ENCODE measurements at regions not wholly inside any gene's neighbourhood (a gene's known extent, or its start where the extent isn't known, plus 50 kb on each side); places are given as distances from the start of the nearest gene placed in this dataset.

DNA sequence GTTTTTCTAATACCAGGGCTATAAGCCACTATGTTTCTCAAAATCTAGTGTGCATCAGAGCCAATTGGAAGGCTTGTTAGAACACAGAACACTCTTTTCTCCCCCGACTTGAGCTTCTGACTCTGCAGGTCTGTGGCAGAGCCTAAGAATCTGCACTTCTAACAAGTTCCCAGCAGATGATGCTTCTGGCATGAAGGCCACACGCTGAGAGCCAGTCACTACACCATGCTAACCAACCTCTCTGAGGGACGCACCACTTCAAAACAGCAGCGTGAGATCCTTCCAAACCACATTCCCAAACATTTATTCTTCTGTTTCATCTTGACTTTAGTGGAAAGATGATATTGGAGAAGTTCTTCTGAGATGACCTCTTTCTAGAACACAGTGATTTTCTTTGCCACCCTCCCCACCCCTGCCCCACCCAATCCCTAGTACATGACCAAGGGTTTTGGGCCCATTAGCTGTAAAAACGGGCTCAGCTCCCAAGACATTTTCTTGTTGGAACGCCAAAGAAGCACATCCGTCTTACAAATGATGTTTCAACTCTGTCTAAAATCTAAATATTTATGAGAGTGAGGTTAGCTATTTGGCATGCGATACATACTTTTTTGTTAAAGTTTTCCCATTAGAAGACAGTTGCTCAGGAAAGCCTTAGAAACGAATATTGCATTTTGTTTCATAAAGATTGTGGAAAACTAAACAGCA is 391.9 kb downstream of the TMEM182 start:
- peaks cover 4% of the 10 kb centered on the region for H3K27me3 Mint-ChIP-seq (ENCODE audit: insufficient read depth)
- no peaks in the 10 kb centered on the region for H3K9me3 Mint-ChIP-seq
- no peaks in the 10 kb centered on the region for H3K36me3 Mint-ChIP-seq (ENCODE audit: low read depth)
- no peak overlapping the region for H3K27ac Mint-ChIP-seq
- no peak overlapping the region for H3K4me3 Mint-ChIP-seq
- no peak for DNase-seq (ENCODE audit: low spot score)
- H3K4me1 Mint-ChIP-seq (ENCODE audit: low read depth), result no peaks in the 10 kb centered on the region
- intact Hi-C loops (cut with micrococcal nuclease), result no loop called here

DNA sequence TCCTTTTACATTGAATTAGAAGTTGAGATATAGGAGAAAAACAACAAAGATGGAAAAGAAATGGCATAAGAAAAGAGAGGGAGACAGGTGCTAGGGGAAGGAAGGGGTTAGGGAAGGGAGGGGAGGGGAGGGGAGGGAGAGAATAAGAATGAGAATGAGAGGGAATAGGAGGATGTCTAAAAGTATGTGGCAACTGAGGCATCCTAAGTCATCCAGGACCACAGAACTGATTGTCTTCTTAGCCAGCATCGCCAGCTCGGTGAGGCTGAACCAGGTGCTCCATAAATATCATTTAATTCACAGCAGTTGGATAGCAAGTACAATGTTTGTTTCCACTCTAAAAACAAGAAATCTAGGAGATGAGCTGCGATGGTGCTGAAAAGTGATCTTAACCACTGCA is 393.5 kb downstream of the TMEM182 start:
- Mint-ChIP-seq H3K9me3 (no peaks in the 10 kb centered on the region), H3K27ac (no peak overlapping the region), H3K27me3 (ENCODE audit: insufficient read depth) (peaks cover 4% of the 10 kb centered on the region), H3K4me3 (no peak overlapping the region), H3K36me3 (ENCODE audit: low read depth) (no peaks in the 10 kb centered on the region), H3K4me1 (ENCODE audit: low read depth) (no peaks in the 10 kb centered on the region)
- no peak for DNase-seq (ENCODE audit: low spot score)
- intact Hi-C loops (cut with micrococcal nuclease), result no loop called here

DNA sequence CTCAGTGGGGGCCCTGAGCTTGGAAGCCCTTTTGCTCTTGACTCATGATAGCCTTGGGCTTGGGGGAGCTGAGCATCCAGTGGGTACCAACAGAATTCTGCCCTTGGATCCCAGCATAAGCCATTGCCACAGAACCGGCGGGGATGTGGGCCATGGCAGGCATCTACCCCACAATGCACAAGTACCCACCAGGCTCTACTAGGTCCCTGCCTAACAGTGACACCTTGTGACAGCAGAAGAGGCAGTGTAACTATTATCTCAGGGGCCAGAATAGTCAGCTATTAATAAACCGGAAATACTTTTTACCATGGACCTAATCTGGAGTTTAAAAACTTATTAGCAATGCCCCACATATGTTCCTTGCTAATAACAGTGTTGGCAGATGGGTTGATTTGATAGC is 397.2 kb downstream of the TMEM182 start:
- H3K36me3 Mint-ChIP-seq (ENCODE audit: low read depth), result no peaks in the 10 kb centered on the region
- H3K27me3 Mint-ChIP-seq (ENCODE audit: insufficient read depth), result peaks cover 6% of the 10 kb centered on the region
- H3K4me1 Mint-ChIP-seq (ENCODE audit: low read depth), result no peaks in the 10 kb centered on the region
- no peak overlapping the region for H3K27ac Mint-ChIP-seq
- H3K4me3 Mint-ChIP-seq, result no peak overlapping the region
- H3K9me3 Mint-ChIP-seq, result no peaks in the 10 kb centered on the region
- intact Hi-C loops (cut with micrococcal nuclease), result no loop called here
- no peak for DNase-seq (ENCODE audit: low spot score)

DNA sequence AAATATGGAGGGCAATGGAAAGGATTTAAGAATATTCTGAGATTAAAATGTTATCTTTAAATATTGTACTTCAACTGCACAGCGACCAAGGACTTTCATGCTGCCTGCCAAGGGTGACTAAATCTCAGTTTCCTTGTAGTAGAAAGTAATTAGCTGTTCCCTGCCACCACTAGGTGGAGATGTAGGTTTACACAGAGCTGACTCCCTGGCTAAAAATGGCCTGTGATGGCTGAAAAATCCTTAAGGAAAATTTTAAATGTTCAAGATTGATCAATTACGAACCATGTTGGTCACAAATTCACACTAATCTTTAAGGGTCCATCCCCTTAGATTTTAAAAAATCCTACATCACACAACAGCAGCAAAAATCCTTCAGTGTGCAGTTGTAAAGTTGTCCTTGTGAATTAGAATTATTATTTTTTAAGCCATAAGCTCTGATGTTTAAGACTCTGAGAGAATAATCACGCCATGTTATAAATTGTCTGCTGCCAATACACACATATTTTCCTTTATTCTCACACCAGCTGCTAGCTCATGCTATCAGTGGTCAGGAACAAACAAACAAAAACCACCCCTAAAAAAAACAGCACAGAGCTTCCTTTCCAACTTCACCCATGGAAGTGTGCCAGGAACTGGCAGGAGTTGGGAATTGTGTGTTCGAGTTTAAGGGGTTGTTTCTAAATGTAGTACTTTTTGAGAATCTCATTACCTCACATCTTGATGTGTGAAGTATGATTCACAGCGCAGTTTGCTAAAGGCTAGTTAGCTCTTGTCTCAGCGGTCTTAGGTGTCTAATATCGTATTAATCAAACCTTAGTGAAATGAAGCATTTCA is 399.8 kb downstream of the TMEM182 start:
- H3K36me3 Mint-ChIP-seq (ENCODE audit: low read depth), result no peaks in the 10 kb centered on the region
- intact Hi-C loops (cut with micrococcal nuclease), result loop anchor here (5.0 kb wide), 1 partner anchor 1686 kb away; no protein-coding TSS in a partner anchor

DNA sequence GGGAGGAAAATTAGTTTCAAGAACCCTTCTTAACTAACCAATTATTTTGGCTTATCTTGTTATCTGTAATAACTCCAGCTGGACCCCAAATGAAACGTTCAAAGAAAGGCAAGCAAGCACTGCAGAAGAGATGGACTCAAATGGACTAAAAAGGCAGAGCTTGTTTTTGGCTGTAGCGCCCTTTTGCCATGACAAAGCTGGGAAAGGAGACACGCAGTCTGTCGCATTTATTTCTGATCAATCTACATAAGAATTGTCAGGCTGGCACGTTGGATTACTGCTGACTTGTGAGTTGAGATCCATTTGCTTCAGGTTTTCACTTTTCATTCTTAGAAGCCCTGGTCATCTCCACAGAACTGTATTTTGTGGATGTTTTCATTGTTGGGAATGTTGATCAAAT is 402.9 kb downstream of the TMEM182 start:
- intact Hi-C loops (cut with micrococcal nuclease), result loop anchor here (5.0 kb wide), 1 partner anchor 1683 kb away; no protein-coding TSS in a partner anchor
- peaks cover 2% of the 10 kb centered on the region for H3K27me3 Mint-ChIP-seq (ENCODE audit: insufficient read depth)

More for the DNA sequence above, 399.8 kb downstream of the TMEM182 start:
- no peaks in the 10 kb centered on the region for H3K4me1 Mint-ChIP-seq (ENCODE audit: low read depth)
- peaks cover 4% of the 10 kb centered on the region for H3K27me3 Mint-ChIP-seq (ENCODE audit: insufficient read depth)
- H3K4me3 Mint-ChIP-seq, result no peak overlapping the region
- H3K27ac Mint-ChIP-seq, result no peak overlapping the region
- H3K9me3 Mint-ChIP-seq, result no peaks in the 10 kb centered on the region
- no peak for DNase-seq (ENCODE audit: low spot score)

DNA sequence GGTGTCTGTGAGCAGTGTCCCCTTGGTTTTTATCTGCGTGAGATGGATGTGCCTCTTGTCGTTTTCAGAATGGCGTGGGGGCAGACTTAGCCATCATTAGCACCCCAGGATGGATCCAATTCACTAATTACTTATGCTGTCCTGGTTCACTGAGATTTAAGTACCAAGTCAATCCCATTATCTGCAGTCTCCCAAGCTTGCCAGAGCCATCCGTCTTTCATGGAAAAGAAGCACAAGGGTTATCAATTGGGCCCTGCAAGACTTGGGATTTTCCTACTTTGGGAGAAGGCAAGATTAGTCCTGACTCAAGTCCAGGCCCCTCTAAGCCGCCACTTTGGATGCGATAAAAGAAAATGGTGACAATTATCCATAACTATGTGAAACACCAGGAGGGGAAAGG is 404.0 kb downstream of the TMEM182 start:
- DNase-seq (ENCODE audit: low spot score), result no peak
- no peak overlapping the region for H3K27ac Mint-ChIP-seq
- H3K9me3 Mint-ChIP-seq, result peaks cover 3% of the 10 kb centered on the region
- no peaks in the 10 kb centered on the region for H3K36me3 Mint-ChIP-seq (ENCODE audit: low read depth)
- intact Hi-C loops (cut with micrococcal nuclease), result no loop called here
- H3K4me1 Mint-ChIP-seq (ENCODE audit: low read depth), result no peaks in the 10 kb centered on the region
- no peak overlapping the region for H3K4me3 Mint-ChIP-seq
- peaks cover 2% of the 10 kb centered on the region for H3K27me3 Mint-ChIP-seq (ENCODE audit: insufficient read depth)

More for the DNA sequence above, 402.9 kb downstream of the TMEM182 start:
- H3K4me1 Mint-ChIP-seq (ENCODE audit: low read depth), result no peaks in the 10 kb centered on the region
- H3K4me3 Mint-ChIP-seq, result no peak overlapping the region
- H3K9me3 Mint-ChIP-seq, result no peaks in the 10 kb centered on the region
- no peak overlapping the region for H3K27ac Mint-ChIP-seq
- H3K36me3 Mint-ChIP-seq (ENCODE audit: low read depth), result no peaks in the 10 kb centered on the region
- no peak for DNase-seq (ENCODE audit: low spot score)

DNA sequence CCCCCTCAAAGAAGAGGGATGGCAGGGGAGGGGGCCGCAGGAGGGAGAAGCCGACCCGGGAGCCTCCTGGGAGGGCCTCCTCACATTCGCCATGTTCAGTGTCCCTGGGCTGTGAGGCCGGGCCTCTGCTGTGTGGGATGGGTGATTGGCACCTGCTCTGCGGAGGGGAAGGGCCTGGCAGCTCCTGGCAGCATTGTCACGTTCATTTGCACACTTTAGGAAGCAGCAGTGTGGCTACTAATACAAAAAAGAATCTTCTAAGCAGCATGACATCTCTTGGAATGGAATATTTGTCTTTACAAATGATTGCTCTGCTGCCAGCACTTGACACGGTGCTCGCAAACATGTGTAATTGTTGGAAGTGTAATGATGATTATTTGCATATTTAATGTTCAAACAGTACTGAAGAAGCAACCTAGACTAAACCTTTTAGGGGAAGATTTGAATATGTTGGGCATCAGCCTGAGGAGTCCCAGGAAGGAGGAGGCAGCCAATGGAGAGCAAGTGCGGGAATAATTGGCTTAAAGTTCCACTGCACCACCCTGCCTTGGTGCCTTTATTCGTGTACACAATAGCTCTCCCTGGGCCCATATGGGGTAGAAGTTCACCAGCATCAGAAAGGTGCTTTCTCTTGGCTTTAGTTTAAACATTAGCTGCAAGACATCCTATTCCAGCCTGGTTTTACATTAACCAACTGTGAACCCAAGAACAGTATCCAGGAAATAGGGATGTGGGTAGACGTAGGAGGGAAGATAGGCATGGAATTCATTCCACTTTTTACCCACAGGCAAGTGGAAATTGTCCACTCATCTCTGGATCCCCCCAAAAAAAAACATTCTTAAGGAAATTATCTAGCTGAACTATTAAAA is 404.9 kb downstream of the TMEM182 start:
- DNase-seq (ENCODE audit: low spot score), result no peak
- Mint-ChIP-seq H3K27ac (no peak overlapping the region), H3K9me3 (peaks cover 9% of the 10 kb centered on the region), H3K4me3 (no peak overlapping the region), H3K4me1 (ENCODE audit: low read depth) (no peaks in the 10 kb centered on the region), H3K27me3 (ENCODE audit: insufficient read depth) (peaks cover 2% of the 10 kb centered on the region), H3K36me3 (ENCODE audit: low read depth) (no peaks in the 10 kb centered on the region)
- intact Hi-C loops (cut with micrococcal nuclease), result no loop called here

DNA sequence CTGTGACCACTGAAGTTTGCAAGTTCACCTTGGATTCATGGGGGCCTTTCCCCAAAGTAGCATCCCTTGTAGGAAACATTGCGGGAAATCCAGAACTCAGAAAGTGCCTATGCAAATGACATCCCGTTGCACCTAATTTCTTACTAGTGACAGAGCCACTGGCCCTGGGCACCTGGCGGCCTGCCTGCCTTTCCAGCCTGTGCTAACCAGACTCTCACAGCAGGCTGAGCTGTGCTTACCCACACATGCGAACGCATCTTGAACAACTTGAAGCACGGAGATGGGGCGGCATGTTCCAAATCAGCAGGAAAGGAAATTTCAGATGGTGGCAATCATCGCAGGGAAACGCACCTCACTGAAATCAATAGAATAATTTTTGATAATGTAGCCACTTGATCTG is 405.8 kb downstream of the TMEM182 start:
- Mint-ChIP-seq H3K4me1 (ENCODE audit: low read depth) (no peaks in the 10 kb centered on the region), H3K27me3 (ENCODE audit: insufficient read depth) (no peaks in the 10 kb centered on the region)
- intact Hi-C loops (cut with micrococcal nuclease), result no loop called here

DNA sequence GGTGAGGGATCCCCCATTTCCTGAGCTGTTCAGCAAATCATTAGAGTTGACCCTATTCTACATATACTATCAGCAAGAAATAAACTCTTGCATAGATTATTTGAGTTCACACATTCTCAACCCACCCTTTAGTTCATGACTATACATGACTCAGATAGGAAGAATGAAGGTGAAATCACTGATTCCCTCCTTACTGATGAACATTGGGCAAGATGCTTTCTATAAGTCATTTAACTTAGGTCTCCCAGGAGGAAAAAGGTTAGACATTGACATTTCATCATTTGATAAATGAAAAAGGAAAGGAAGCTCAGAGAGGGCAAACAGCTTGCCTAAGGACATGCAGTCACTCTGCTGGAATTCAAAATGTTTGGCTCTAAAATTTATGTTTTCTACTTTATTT is 408.0 kb downstream of the TMEM182 start:
- Mint-ChIP-seq H3K4me1 (ENCODE audit: low read depth) (no peaks in the 10 kb centered on the region), H3K4me3 (no peak overlapping the region), H3K27ac (no peak overlapping the region), H3K27me3 (ENCODE audit: insufficient read depth) (no peaks in the 10 kb centered on the region), H3K36me3 (ENCODE audit: low read depth) (no peaks in the 10 kb centered on the region), H3K9me3 (peaks cover 9% of the 10 kb centered on the region)
- DNase-seq (ENCODE audit: low spot score), result no peak
- intact Hi-C loops (cut with micrococcal nuclease), result no loop called here

More for the DNA sequence above, 405.8 kb downstream of the TMEM182 start:
- Mint-ChIP-seq H3K4me3 (no peak overlapping the region), H3K27ac (no peak overlapping the region), H3K9me3 (peaks cover 9% of the 10 kb centered on the region), H3K36me3 (ENCODE audit: low read depth) (no peaks in the 10 kb centered on the region)
- DNase-seq (ENCODE audit: low spot score), result no peak

DNA sequence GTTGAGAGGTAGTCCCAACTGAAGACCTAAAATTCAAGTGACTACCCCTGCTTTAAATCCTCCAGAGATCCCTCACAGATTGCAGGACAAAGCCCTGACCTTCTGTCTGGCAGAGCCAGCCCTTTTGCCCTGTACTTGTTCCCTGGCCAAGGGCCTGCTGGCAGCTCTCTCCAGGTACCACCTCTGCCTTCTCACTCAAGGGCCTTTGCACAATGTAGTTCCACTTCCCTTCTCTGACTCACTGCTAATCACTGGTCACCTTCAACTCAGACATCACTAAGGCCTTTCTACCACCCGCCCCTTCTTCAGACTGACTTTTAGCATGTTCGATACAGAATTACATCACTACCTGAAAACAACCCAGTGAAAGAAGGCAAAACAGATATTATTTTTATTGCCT is 411.0 kb downstream of the TMEM182 start:
- Mint-ChIP-seq H3K36me3 (ENCODE audit: low read depth) (no peaks in the 10 kb centered on the region), H3K4me1 (ENCODE audit: low read depth) (no peaks in the 10 kb centered on the region), H3K4me3 (no peak overlapping the region), H3K27me3 (ENCODE audit: insufficient read depth) (peaks cover 3% of the 10 kb centered on the region), H3K27ac (no peak overlapping the region), H3K9me3 (peaks cover 9% of the 10 kb centered on the region)
- no peak for DNase-seq (ENCODE audit: low spot score)
- intact Hi-C loops (cut with micrococcal nuclease), result no loop called here

DNA sequence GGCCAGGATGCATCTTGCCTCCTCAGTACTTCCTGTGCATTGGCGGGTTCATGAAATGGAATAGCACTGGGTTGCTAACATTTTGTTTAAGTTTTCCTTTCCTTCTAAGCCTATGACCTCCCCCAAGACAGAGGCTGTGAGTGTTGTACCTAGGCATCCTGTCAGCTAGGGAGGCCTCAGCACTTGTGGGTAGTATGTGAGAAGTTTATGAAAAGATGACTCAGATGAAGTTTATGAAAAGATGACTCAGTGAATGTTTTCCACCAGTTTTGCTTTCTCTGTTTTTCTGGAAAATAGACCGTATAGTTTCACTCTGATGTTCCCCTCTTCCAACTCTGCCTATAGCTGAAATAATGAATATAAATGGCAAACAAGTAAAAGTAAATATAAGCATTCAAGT is 412.9 kb downstream of the TMEM182 start:
- no peak overlapping the region for H3K27ac Mint-ChIP-seq
- intact Hi-C loops (cut with micrococcal nuclease), result no loop called here
- DNase-seq (ENCODE audit: low spot score), result no peak
- H3K4me3 Mint-ChIP-seq, result no peak overlapping the region
- H3K4me1 Mint-ChIP-seq (ENCODE audit: low read depth), result no peaks in the 10 kb centered on the region
- H3K27me3 Mint-ChIP-seq (ENCODE audit: insufficient read depth), result peaks cover 3% of the 10 kb centered on the region
- H3K36me3 Mint-ChIP-seq (ENCODE audit: low read depth), result no peaks in the 10 kb centered on the region
- H3K9me3 Mint-ChIP-seq, result peaks cover 9% of the 10 kb centered on the region

DNA sequence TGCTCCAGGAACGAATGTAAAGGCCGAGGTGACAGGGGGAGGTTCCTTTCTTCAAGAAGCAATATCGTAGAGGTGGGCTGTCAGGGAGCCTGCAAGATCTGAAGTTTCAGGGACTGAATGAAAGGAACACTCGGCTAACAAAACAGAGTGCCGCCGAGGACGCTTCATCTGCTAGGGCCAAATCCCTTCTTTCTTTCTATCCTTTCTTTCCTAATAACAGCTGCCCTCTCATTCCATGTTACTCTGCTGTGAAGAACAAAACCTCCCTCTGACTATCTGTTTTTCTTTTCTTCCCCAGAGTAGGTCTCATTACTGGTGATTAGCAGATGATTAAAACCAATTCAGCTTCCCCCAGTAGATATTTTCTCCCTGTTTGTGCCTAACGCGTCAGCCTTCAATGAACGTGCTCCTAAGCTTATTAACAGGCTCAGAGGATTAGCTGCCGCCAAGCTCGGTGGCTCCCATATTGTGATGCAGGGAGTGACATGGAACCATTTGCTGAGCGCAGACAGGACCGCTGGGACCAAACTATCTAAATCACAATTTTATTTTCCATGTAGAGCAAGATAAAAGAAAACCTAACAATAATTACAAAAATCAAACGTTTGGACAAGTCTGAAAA is 414.6 kb downstream of the TMEM182 start:
- H3K4me3 Mint-ChIP-seq, result no peak overlapping the region
- intact Hi-C loops (cut with micrococcal nuclease), result no loop called here
- DNase-seq (ENCODE audit: low spot score), result no peak
- H3K27ac Mint-ChIP-seq, result no peak overlapping the region
- no peaks in the 10 kb centered on the region for H3K4me1 Mint-ChIP-seq (ENCODE audit: low read depth)
- H3K9me3 Mint-ChIP-seq, result peaks cover 1% of the 10 kb centered on the region
- peaks cover 3% of the 10 kb centered on the region for H3K27me3 Mint-ChIP-seq (ENCODE audit: insufficient read depth)
- no peaks in the 10 kb centered on the region for H3K36me3 Mint-ChIP-seq (ENCODE audit: low read depth)

Data from activated T-helper 1 cell treated with anti-CD3 and anti-CD28 coated beads, Interleukin-12 subunit alpha, Interleukin-12 subunit beta, Interleukin-2, Interleukin-4 antibody, amounts not matched to agents 30 ng/mL and 10 ng/mL and 1 ng/mL, durations not matched to agents 14 hours and 24 hours and 36 hours (primary cell).